ENCODE measurements at regions not wholly inside any gene's neighbourhood (a gene's known extent, or its start where the extent isn't known, plus 50 kb on each side); places are given as distances from the start of the nearest gene placed in this dataset.

DNA sequence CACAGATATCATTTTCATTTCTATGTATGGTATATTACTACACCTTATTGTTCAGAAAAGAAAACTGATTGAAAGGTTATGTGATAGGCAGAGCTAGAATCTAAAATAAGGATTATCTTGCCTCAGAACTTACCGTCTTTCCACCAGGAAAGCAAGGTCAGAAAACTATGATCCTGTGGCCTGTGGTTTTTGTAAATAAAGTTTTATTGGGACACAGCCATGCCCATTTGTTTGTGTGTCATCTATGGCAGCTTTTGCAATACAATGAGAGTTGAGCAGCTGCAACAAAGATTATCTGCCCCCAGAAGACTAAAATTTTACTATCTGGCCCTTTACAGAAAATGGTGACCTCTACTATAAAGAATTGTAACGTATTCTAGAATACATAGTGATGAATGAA is 314.7 kb upstream of the SLCO3A1 start:
- Mint-ChIP-seq H3K36me3 (ENCODE audit: low read depth) (no peaks in the 10 kb centered on the region), H3K27ac (no peak overlapping the region), H3K9me3 (no peaks in the 10 kb centered on the region), H3K4me1 (ENCODE audit: low read depth) (peaks cover 46% of the 10 kb centered on the region), H3K4me3 (no peak overlapping the region), H3K27me3 (ENCODE audit: insufficient read depth) (peaks cover 2% of the 10 kb centered on the region)
- TF ChIP-seq, protein P1, sequence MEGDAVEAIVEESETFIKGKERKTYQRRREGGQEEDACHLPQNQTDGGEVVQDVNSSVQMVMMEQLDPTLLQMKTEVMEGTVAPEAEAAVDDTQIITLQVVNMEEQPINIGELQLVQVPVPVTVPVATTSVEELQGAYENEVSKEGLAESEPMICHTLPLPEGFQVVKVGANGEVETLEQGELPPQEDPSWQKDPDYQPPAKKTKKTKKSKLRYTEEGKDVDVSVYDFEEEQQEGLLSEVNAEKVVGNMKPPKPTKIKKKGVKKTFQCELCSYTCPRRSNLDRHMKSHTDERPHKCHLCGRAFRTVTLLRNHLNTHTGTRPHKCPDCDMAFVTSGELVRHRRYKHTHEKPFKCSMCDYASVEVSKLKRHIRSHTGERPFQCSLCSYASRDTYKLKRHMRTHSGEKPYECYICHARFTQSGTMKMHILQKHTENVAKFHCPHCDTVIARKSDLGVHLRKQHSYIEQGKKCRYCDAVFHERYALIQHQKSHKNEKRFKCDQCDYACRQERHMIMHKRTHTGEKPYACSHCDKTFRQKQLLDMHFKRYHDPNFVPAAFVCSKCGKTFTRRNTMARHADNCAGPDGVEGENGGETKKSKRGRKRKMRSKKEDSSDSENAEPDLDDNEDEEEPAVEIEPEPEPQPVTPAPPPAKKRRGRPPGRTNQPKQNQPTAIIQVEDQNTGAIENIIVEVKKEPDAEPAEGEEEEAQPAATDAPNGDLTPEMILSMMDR (IDR thresholded peaks at IDR 0.05): no peak
- no peak for DNase-seq

DNA sequence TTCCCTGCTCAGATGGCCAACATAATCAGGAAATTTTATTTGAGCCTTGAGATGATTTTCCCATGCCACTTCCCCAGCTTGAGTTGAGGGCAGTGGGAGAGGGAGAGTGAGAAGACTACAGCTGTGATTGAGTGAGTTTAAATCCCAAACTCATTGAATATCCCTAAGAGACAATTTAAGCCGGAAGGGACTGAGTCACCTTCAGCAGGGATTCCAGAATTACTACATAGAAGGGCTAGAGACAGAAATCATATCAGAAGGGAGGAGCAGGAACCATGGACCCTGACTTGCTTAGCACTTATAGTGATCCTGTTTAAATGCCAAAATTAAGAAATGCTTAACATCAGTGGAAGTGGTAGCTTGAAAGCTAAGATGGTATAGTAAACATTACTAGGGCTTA is 312.2 kb upstream of the SLCO3A1 start:
- DNase-seq: no peak
- no peak overlapping the region for H3K27ac Mint-ChIP-seq
- H3K4me1 Mint-ChIP-seq (ENCODE audit: low read depth): peaks cover 36% of the 10 kb centered on the region
- TF ChIP-seq, protein P1 (IDR thresholded peaks at IDR 0.05): no peak
- H3K36me3 Mint-ChIP-seq (ENCODE audit: low read depth): no peaks in the 10 kb centered on the region
- H3K27me3 Mint-ChIP-seq (ENCODE audit: insufficient read depth): peaks cover 3% of the 10 kb centered on the region
- H3K4me3 Mint-ChIP-seq: no peak overlapping the region
- H3K9me3 Mint-ChIP-seq: no peaks in the 10 kb centered on the region

DNA sequence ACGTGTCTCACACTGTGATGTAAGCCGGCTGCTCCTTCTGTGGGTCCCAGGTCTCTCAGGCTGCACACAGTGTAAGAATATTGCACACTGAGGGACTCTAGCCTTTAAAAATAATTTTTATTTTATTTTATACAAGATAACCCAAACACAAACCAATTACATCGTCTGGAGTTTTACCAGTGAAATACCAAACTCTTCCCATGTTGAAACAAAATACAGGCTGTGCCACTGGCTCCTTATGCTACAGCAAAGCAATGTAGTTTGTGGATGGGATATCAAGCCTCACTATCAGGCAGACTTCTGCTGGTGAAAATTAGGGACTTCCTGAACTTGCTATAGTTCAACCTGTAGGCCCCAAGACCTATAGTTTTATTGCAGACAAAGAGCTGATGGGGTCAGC is 311.3 kb upstream of the SLCO3A1 start:
- TF ChIP-seq, protein P1 (IDR thresholded peaks at IDR 0.05): no peak
- no peaks in the 10 kb centered on the region for H3K36me3 Mint-ChIP-seq (ENCODE audit: low read depth)
- H3K27me3 Mint-ChIP-seq (ENCODE audit: insufficient read depth): peaks cover 5% of the 10 kb centered on the region
- no peak for DNase-seq
- H3K27ac Mint-ChIP-seq: no peak overlapping the region
- H3K4me3 Mint-ChIP-seq: no peak overlapping the region
- no peaks in the 10 kb centered on the region for H3K9me3 Mint-ChIP-seq
- peaks cover 27% of the 10 kb centered on the region for H3K4me1 Mint-ChIP-seq (ENCODE audit: low read depth)

DNA sequence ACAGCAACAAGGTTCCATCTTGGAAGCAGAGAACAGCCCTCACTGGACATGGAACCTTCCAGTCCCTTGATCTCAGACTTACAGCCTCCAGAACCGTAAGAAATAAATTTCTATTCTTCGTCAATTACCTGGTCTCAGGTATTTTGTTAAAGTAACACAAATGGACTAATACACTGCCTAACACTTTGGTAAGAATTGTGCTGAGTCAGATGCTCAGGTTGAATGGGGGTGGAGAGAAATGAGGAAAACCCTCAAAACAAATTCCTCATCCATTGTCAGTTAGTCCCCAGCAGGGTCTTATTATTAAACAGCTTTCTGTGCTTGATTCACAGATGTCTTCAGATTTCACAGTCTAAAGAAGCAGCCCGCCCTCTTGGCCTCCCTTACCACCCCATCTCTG is 306.2 kb upstream of the SLCO3A1 start:
- Mint-ChIP-seq H3K27me3 (ENCODE audit: insufficient read depth) (peaks cover 6% of the 10 kb centered on the region), H3K4me1 (ENCODE audit: low read depth) (no peaks in the 10 kb centered on the region)
- DNase-seq: no peak

DNA sequence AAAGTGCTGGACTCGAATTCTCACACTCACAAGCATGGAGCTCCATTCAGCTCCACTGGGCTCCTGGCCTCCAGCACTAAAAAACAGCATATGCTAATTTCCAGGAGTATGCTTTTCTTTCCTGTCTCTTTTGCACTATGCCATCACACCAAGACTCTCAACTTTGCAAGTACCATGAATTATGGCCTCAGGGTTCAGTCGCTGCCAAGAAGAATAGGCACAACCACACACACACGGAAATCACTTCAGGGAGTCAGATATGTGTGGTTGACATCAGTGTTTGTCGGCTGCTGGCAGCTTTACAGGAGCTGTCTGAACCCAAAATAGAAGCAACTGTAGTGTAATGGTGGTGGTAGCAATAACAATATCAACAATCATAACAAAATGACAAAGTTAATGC is 305.0 kb upstream of the SLCO3A1 start:
- no peaks in the 10 kb centered on the region for H3K36me3 Mint-ChIP-seq (ENCODE audit: low read depth)
- DNase-seq: no peak
- H3K27me3 Mint-ChIP-seq (ENCODE audit: insufficient read depth): peaks cover 10% of the 10 kb centered on the region
- H3K27ac Mint-ChIP-seq: no peak overlapping the region
- H3K4me1 Mint-ChIP-seq (ENCODE audit: low read depth): no peaks in the 10 kb centered on the region
- no peak overlapping the region for H3K4me3 Mint-ChIP-seq
- no peaks in the 10 kb centered on the region for H3K9me3 Mint-ChIP-seq
- TF ChIP-seq, protein P1 (IDR thresholded peaks at IDR 0.05): no peak

More for the DNA sequence above, 306.2 kb upstream of the SLCO3A1 start:
- TF ChIP-seq, protein P1 (IDR thresholded peaks at IDR 0.05): no peak
- no peak overlapping the region for H3K27ac Mint-ChIP-seq
- H3K36me3 Mint-ChIP-seq (ENCODE audit: low read depth): no peaks in the 10 kb centered on the region
- H3K4me3 Mint-ChIP-seq: no peak overlapping the region
- no peaks in the 10 kb centered on the region for H3K9me3 Mint-ChIP-seq

DNA sequence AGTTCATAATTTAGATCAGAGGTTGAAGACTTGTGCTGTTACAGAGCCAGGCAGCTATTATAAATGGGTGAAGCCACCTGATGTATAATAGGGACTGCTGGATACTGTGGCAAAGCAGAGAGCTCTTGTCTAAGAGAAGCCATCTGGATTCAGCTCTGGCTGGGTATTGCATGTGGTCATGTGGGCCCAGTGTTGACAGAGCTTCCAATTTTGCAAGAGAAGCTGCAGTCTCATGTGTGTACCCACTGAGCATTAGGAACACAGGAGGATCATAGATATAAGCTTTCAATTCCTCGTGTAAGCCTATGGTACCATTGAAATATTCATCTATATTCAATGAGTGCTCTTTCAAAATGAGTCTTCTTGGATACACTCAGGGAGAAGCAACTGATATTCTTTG is 303.9 kb upstream of the SLCO3A1 start:
- DNase-seq: no peak
- Mint-ChIP-seq H3K27me3 (ENCODE audit: insufficient read depth) (peaks cover 11% of the 10 kb centered on the region), H3K36me3 (ENCODE audit: low read depth) (no peaks in the 10 kb centered on the region), H3K27ac (no peak overlapping the region), H3K4me1 (ENCODE audit: low read depth) (no peaks in the 10 kb centered on the region), H3K4me3 (no peak overlapping the region), H3K9me3 (no peaks in the 10 kb centered on the region)
- TF ChIP-seq, protein P1 (IDR thresholded peaks at IDR 0.05): no peak

Data from HFFc6 (cell line).